ENCODE measurements at regions not wholly inside any gene's neighbourhood (a gene's known extent, or its start where the extent isn't known, plus 50 kb on each side); places are given as distances from the start of the nearest gene placed in this dataset.

- TF ChIP-seq CTCF (IDR thresholded peaks at IDR 0.05), result no peak
- TF ChIP-seq POLR2A (IDR thresholded peaks at IDR 0.05), result no peak
Observed at GRCh38 chr3:40645883-40646282, 121.1 kb downstream of the ZNF621 start.
